ENCODE measurements at regions not wholly inside any gene's neighbourhood (a gene's known extent, or its start where the extent isn't known, plus 50 kb on each side); places are given as distances from the start of the nearest gene placed in this dataset.

DNA sequence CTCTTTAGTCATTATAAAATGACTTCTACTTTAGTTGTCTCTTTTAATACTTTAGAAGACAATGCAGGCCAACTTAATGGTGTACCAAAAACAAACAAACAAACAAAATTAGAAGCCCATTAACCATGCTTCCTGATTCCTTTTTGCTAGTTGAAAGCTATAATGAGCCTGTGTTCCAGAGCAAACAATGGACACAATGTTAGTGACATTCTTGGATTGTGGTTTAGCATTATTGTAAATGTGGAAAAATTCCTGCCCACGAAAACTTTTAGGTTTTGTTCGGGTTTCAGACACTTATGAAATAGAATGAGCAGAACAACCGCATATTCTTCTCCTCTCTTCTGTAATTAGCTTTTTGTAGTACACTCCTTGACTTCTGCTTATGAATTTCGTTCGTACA lies 1682.7 kb upstream of the PCDH7 start:
- DNase-seq (ENCODE audit: low read depth, low spot score) (no peak), FAIRE-seq (no peak), ATAC-seq (no peak)
- no peaks in the 10 kb centered on the region for H3K79me2 ChIP-seq (ENCODE audit: control insufficient read depth, insufficient read depth, low read length)
- no peak overlapping the region for H3K27ac ChIP-seq (ENCODE audit: control insufficient read depth, insufficient read depth)
- no peaks in the 10 kb centered on the region for H3K36me3 ChIP-seq (ENCODE audit: control insufficient read depth in 2 of 2, insufficient read depth in 2 of 2, low read length in 1 of 2)
- ChIA-PET CTCF (no interaction called here), POLR2A (no interaction called here), SMC1A (ENCODE audit: uncharacterized antibody, unreplicated experiment) (no interaction called here), RAD21 (ENCODE audit: unreplicated experiment) (no interaction called here)
- no peaks in the 10 kb centered on the region for H3K9me3 ChIP-seq (replicated peaks; ENCODE audit: control insufficient read depth, insufficient read depth, low read length)
- in situ Hi-C loops (cut with MboI) (no loop called here), intact Hi-C loops (cut with micrococcal nuclease; ENCODE audit: unreplicated experiment) (no loop called here)
- no peak overlapping the region for H3K9ac ChIP-seq (ENCODE audit: control insufficient read depth, insufficient read depth, low read length)
- TF ChIP-seq STAT3 (IDR thresholded peaks at IDR 0.05; ENCODE audit: low read depth, low read length) (no peak), ZNF217 (IDR thresholded peaks at IDR 0.05) (no peak), EED (IDR thresholded peaks at IDR 0.05; ENCODE audit: low read depth) (no peak), FOXK2 (IDR thresholded peaks at IDR 0.05) (no peak), CEBPB (IDR thresholded peaks at IDR 0.05; ENCODE audit: borderline replicate concordance in 1 of 2, low read depth in 2 of 2, low read length in 2 of 2) (no peak)
- no TSS peak for BruUV-seq (replicated peaks)
- no peaks in the 10 kb centered on the region for H4K20me1 ChIP-seq (ENCODE audit: control insufficient read depth, insufficient read depth)
- H3K27me3 ChIP-seq (replicated peaks in 1 of 2; ENCODE audit: control insufficient read depth in 2 of 2, insufficient read depth in 2 of 2, low read length in 1 of 2) = no peaks in the 10 kb centered on the region
- no peak overlapping the region for H3K4me2 ChIP-seq (ENCODE audit: control insufficient read depth, insufficient read depth)
- H3K4me3 ChIP-seq = no peak overlapping the region
- 10% methylated on average over 5 of the region's 5 CpGs for WGBS (ENCODE audit: insufficient coverage, insufficient replicate concordance, low lambda C conversion rate, missing lambda C conversion rate)
- H3K4me1 ChIP-seq (ENCODE audit: control insufficient read depth, insufficient read depth, low read length) = no peaks in the 10 kb centered on the region
- H2AFZ ChIP-seq (ENCODE audit: control insufficient read depth, low read depth, low read length) = no peak overlapping the region

DNA sequence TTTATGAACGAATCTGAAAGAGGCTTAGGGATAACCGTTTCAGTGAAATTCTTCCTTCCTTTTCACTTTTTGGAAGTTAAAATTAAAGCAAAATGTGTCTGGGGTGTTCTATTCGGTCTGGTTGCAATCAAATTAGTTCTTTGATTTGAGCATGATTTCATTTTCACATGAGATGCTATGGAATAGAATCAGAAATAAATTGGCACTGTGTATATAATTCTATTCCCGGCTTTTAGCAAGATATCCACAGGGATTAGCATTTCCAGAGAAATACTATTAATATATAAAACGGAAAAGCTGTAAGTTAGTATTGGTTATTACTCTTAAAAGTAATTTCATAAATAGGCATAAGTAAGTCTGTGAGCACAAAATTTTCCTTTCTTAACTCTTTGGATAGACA lies 1676.8 kb upstream of the PCDH7 start:
- CTCF ChIA-PET = interaction anchor here (0.9 to 1.7 kb wide), 2 partner anchors 10 to 28 kb away, joined by 4 to 6 read pairs; no protein-coding TSS in a partner anchor
- no TSS peak for BruUV-seq (replicated peaks)
- TF ChIP-seq, protein P1, sequence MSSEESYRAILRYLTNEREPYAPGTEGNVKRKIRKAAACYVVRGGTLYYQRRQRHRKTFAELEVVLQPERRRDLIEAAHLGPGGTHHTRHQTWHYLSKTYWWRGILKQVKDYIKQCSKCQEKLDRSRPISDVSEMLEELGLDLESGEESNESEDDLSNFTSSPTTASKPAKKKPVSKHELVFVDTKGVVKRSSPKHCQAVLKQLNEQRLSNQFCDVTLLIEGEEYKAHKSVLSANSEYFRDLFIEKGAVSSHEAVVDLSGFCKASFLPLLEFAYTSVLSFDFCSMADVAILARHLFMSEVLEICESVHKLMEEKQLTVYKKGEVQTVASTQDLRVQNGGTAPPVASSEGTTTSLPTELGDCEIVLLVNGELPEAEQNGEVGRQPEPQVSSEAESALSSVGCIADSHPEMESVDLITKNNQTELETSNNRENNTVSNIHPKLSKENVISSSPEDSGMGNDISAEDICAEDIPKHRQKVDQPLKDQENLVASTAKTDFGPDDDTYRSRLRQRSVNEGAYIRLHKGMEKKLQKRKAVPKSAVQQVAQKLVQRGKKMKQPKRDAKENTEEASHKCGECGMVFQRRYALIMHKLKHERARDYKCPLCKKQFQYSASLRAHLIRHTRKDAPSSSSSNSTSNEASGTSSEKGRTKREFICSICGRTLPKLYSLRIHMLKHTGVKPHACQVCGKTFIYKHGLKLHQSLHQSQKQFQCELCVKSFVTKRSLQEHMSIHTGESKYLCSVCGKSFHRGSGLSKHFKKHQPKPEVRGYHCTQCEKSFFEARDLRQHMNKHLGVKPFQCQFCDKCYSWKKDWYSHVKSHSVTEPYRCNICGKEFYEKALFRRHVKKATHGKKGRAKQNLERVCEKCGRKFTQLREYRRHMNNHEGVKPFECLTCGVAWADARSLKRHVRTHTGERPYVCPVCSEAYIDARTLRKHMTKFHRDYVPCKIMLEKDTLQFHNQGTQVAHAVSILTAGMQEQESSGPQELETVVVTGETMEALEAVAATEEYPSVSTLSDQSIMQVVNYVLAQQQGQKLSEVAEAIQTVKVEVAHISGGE (CRISPR knock-in tag; IDR thresholded peaks at IDR 0.05) = no peak
- no peak for TF ChIP-seq HDGF (IDR thresholded peaks at IDR 0.05)
- no peak for TF ChIP-seq IRF4 (IDR thresholded peaks at IDR 0.05; ENCODE audit: low read depth, low read length)
- TF ChIP-seq FOS (IDR thresholded peaks at IDR 0.05; ENCODE audit: borderline replicate concordance, extremely low read depth, insufficient read length) = no peak
- no peak for TF ChIP-seq STAT3 (IDR thresholded peaks at IDR 0.05; ENCODE audit: low read depth, low read length)
- TF ChIP-seq SIX5 (IDR thresholded peaks at IDR 0.05; ENCODE audit: low read depth, low read length, severe bottlenecking) = no peak
- no peak for TF ChIP-seq MTA3 (IDR thresholded peaks at IDR 0.05; ENCODE audit: borderline replicate concordance, low read length)
- TF ChIP-seq CHD2 (IDR thresholded peaks at IDR 0.05; ENCODE audit: borderline replicate concordance, low read depth, low read length) = no peak
- no peak for TF ChIP-seq MEF2B (IDR thresholded peaks at IDR 0.05; ENCODE audit: partially characterized antibody, poor library complexity, severe bottlenecking)
- TF ChIP-seq, protein P2, sequence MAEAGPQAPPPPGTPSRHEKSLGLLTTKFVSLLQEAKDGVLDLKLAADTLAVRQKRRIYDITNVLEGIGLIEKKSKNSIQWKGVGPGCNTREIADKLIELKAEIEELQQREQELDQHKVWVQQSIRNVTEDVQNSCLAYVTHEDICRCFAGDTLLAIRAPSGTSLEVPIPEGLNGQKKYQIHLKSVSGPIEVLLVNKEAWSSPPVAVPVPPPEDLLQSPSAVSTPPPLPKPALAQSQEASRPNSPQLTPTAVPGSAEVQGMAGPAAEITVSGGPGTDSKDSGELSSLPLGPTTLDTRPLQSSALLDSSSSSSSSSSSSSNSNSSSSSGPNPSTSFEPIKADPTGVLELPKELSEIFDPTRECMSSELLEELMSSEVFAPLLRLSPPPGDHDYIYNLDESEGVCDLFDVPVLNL (IDR thresholded peaks at IDR 0.05; ENCODE audit: low read depth, low read length) = no peak
- TF ChIP-seq ZZZ3 (IDR thresholded peaks at IDR 0.05; ENCODE audit: control insufficient read depth, insufficient read length, low read depth) = no peak

More for the DNA sequence above, 1676.8 kb upstream of the PCDH7 start:
- Histone ChIP-seq H3K9ac (ENCODE audit: control insufficient read depth, insufficient read depth, low read length) (no peak overlapping the region), H3K79me2 (ENCODE audit: control insufficient read depth, insufficient read depth, low read length) (no peaks in the 10 kb centered on the region), H3K4me2 (ENCODE audit: control insufficient read depth, insufficient read depth) (no peak overlapping the region), H3K4me1 (ENCODE audit: control insufficient read depth, insufficient read depth, low read length) (no peaks in the 10 kb centered on the region), H4K20me1 (ENCODE audit: control insufficient read depth, insufficient read depth) (no peaks in the 10 kb centered on the region), H2AFZ (ENCODE audit: control insufficient read depth, low read depth, low read length) (no peak overlapping the region), H3K4me3 (no peak overlapping the region), H3K27me3 (replicated peaks in 1 of 2; ENCODE audit: control insufficient read depth in 2 of 2, insufficient read depth in 2 of 2, low read length in 1 of 2) (no peaks in the 10 kb centered on the region), H3K9me3 (replicated peaks; ENCODE audit: control insufficient read depth, insufficient read depth, low read length) (no peaks in the 10 kb centered on the region), H3K27ac (ENCODE audit: control insufficient read depth, insufficient read depth) (no peak overlapping the region), H3K36me3 (ENCODE audit: control insufficient read depth in 2 of 2, insufficient read depth in 2 of 2, low read length in 1 of 2) (no peaks in the 10 kb centered on the region)
- in situ Hi-C loops (cut with MboI) (no loop called here), intact Hi-C loops (cut with micrococcal nuclease; ENCODE audit: unreplicated experiment) (no loop called here)
- FAIRE-seq (no peak), ATAC-seq (no peak), DNase-seq (ENCODE audit: low read depth, low spot score) (no peak)
- SMC1A ChIA-PET (ENCODE audit: uncharacterized antibody, unreplicated experiment) = no interaction called here
- POLR2A ChIA-PET = no interaction called here
- RAD21 ChIA-PET (ENCODE audit: unreplicated experiment) = no interaction called here
- WGBS (ENCODE audit: insufficient coverage, insufficient replicate concordance, low lambda C conversion rate, missing lambda C conversion rate) = under 1% methylated on average over 5 of the region's 5 CpGs

Measured in GM12878 (cell line).